PFSK-1 (cell line): ENCODE measurements at regions not wholly inside any gene's neighbourhood (a gene's known extent, or its start where the extent isn't known, plus 50 kb on each side); places are given as distances from the start of the nearest gene placed in this dataset.

Source experiments
- FOXP2 ChIP-seq: optimal IDR thresholded peaks from 2 replicates; pipeline ENCODE3; 2011; ENCODE audit warnings: borderline replicate concordance, control low read depth, inconsistent platforms; ENCODE audit not compliant: insufficient read depth; ENCODE audit errors: extremely low read length, extremely low read depth
- POLR2AphosphoS5 ChIP-seq: IDR thresholded peaks from 2 replicates; pipeline ENCODE4 v1.6.1; 2012; ENCODE audit warnings: low read depth, mild to moderate bottlenecking, control low read depth, low read length, moderate library complexity
- SIN3A ChIP-seq: IDR thresholded peaks from 2 replicates; pipeline ENCODE4 v1.6.1; 2012; ENCODE audit warnings: mild to moderate bottlenecking, low read length, moderate library complexity, borderline replicate concordance; ENCODE audit not compliant: insufficient read depth
- TAF1 ChIP-seq: IDR thresholded peaks from 2 replicates; pipeline ENCODE4 v1.6.1; 2012; ENCODE audit warnings: low read length, control low read depth, borderline replicate concordance; ENCODE audit not compliant: insufficient read depth
- TF ChIP-seq, protein P1 (sequence below), 2 experiments: IDR thresholded peaks; 2 replicates each; pipeline versions ENCODE4 v1.6.1 to v1.8.0; 2011 to 2012; ENCODE audit warnings: low read depth in 2 of 2, low read length in 2 of 2, control low read depth in 1 of 2, inconsistent platforms in 1 of 2, mild to moderate bottlenecking in 1 of 2, moderate library complexity in 1 of 2; ENCODE audit not compliant: insufficient read depth in 1 of 2

DNA sequence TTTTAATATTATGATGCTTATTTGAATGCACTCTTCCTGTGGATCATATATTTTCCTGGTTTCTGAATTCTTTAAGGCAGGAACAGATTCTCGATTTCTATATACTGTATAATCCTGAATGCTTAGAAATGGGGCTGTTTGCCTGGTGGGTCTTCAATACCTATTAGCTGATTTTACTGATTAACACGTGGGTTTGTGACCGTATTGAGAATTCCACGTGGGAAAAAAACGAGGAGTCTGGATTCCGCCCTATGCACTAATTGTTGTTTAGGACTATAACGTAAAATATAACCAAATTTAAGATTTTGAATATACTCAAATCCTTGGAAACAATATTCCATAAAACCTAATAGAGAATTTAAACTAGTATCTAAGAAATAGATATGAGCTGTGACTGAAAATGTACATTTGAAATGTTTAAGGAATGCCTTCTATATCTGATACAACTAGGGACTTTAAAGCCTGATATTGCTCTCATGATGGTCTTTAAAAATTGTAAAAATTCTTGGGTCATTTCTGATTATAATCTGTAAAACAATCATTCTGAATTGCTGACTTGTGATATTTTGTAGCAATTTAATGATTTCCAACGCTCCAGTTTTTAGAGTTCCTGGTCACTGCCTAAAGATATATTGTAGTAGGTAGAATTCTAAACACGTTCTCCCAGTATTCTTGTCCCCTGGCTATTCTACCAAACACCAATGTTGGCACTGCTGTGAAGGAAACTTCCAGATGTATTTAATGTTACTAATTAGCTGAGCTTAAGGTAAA is 93.6 kb upstream of the NOX3 start:
- TF ChIP-seq POLR2AphosphoS5 (no peak), TAF1 (no peak), SIN3A (no peak), FOXP2 (no peak)
- TF ChIP-seq, protein P1, sequence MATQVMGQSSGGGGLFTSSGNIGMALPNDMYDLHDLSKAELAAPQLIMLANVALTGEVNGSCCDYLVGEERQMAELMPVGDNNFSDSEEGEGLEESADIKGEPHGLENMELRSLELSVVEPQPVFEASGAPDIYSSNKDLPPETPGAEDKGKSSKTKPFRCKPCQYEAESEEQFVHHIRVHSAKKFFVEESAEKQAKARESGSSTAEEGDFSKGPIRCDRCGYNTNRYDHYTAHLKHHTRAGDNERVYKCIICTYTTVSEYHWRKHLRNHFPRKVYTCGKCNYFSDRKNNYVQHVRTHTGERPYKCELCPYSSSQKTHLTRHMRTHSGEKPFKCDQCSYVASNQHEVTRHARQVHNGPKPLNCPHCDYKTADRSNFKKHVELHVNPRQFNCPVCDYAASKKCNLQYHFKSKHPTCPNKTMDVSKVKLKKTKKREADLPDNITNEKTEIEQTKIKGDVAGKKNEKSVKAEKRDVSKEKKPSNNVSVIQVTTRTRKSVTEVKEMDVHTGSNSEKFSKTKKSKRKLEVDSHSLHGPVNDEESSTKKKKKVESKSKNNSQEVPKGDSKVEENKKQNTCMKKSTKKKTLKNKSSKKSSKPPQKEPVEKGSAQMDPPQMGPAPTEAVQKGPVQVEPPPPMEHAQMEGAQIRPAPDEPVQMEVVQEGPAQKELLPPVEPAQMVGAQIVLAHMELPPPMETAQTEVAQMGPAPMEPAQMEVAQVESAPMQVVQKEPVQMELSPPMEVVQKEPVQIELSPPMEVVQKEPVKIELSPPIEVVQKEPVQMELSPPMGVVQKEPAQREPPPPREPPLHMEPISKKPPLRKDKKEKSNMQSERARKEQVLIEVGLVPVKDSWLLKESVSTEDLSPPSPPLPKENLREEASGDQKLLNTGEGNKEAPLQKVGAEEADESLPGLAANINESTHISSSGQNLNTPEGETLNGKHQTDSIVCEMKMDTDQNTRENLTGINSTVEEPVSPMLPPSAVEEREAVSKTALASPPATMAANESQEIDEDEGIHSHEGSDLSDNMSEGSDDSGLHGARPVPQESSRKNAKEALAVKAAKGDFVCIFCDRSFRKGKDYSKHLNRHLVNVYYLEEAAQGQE (IDR thresholded peaks at IDR 0.05; ENCODE audit: insufficient read depth in 1 of 2, low read depth in 2 of 2, low read length in 2 of 2), result no peak

DNA sequence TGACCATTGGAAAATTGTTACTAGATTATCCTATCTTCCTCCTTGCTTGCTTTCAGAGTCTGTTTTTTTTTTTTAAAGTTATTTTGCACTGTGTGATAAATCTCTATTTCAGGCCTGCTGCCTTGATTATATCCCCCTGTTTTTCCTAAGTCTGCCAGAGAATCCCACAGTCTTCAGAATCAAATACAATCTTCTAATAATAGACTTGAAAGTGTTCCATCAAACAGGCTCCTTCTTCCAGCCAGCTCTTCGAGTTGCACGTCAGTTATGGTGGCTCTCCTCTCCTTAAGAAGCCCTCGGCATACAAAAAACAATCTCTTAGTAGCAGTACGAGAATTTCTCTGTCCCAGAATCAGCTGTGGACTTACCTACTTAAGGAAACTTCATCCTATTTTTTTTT is 92.9 kb upstream of the NOX3 start:
- TF ChIP-seq FOXP2, result no peak
- no peak for TF ChIP-seq TAF1
- TF ChIP-seq POLR2AphosphoS5, result no peak
- no peak for TF ChIP-seq SIN3A
- TF ChIP-seq, protein P1 (IDR thresholded peaks at IDR 0.05; ENCODE audit: insufficient read depth in 1 of 2, low read depth in 2 of 2, low read length in 2 of 2), result no peak

DNA sequence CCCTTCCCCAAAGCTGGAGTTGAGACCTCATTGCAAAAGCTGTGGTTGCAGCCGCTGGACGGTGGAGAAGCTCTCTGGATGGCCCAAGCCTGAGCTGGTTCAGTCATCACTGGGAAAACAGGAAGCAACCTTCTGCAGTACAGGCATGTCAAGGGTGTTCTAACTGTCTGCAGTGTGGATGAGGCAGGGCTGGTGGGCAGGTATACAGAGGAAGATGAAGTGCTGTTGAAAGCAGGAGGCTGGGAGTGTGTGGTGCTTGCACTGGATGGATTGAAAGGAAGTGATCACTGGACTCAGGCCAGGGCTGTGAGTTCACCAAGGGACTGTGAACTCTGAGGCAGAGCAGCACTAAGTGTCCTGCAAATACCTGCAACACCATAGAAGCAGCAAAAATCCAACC is 89.0 kb upstream of the NOX3 start:
- TF ChIP-seq SIN3A, result no peak

DNA sequence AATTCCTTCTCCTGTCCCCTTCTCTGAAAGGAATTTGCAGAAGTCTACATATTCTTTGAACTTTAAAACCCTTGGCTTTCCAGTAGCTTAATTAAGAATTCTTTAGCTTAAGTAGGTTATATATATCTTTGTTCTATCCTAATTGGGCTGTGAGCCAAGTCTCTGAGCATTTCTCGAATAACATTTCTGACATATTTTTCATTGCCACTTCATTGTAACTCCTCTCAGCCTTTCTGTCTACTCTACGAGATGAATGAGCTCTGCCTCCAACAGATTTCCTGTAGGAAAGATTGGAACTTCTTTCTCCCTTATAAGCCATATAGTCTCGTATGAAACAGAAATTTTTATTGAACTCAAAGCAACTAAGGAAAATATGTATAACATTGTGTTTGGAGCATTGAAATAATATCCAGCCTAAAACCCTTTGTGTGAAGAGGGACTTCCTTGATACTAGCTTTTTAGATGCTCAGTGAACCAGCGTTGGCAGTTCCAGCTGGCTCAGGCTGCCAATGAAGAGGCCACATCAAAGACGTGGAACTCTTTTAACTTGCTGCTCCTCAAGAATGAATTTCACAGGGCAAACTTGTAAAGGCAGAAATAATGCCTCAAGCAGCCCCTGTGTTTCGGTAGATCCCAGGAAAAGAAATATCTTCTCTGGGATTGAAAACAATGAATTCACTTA is 87.7 kb upstream of the NOX3 start:
- TF ChIP-seq FOXP2 (no peak), POLR2AphosphoS5 (no peak)

GRCh38 chr6:155542036-155542435 is 86.4 kb upstream of the NOX3 start:
- TF ChIP-seq TAF1, result no peak
- TF ChIP-seq FOXP2, result no peak
- TF ChIP-seq SIN3A, result no peak
- TF ChIP-seq, protein P1 (IDR thresholded peaks at IDR 0.05; ENCODE audit: insufficient read depth in 1 of 2, low read depth in 2 of 2, low read length in 2 of 2), result no peak
- TF ChIP-seq POLR2AphosphoS5, result no peak

DNA sequence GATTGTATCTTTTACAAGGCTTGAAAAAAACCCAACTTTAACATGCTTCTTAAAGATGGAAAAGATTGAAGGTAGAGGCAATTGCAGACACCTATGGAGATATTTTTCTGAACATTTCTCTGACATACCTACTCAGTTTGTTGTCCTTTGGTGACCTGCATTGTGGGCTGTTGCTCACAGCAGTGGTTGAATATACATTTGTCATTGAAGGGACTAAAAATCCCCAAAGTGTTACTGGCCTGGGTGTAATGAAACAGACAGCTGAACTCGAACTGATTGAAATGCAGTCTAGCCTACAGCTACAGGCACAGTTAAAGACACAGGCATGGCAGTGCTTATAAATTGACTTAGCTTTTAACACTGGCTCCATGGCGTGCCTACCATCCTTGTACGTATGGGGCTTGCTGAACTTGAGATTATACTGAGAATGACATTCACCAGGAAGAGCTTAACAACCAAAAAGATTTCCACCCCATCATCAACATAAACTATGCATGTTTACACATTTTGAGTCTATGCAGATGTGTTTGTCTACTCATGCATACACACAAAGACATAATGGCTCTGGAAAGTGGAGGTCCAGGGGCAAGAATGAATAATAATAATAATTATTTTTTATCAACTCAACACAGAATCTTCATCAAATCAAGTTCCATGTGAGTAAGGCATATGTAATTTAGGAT is 83.2 kb upstream of the NOX3 start:
- no peak for TF ChIP-seq FOXP2
- no peak for TF ChIP-seq TAF1
- no peak for TF ChIP-seq SIN3A
- TF ChIP-seq, protein P1 (IDR thresholded peaks at IDR 0.05; ENCODE audit: insufficient read depth in 1 of 2, low read depth in 2 of 2, low read length in 2 of 2), result no peak
- TF ChIP-seq POLR2AphosphoS5, result no peak
